ENCODE measurements at regions not wholly inside any gene's neighbourhood (a gene's known extent, or its start where the extent isn't known, plus 50 kb on each side); places are given as distances from the start of the nearest gene placed in this dataset.

DNA sequence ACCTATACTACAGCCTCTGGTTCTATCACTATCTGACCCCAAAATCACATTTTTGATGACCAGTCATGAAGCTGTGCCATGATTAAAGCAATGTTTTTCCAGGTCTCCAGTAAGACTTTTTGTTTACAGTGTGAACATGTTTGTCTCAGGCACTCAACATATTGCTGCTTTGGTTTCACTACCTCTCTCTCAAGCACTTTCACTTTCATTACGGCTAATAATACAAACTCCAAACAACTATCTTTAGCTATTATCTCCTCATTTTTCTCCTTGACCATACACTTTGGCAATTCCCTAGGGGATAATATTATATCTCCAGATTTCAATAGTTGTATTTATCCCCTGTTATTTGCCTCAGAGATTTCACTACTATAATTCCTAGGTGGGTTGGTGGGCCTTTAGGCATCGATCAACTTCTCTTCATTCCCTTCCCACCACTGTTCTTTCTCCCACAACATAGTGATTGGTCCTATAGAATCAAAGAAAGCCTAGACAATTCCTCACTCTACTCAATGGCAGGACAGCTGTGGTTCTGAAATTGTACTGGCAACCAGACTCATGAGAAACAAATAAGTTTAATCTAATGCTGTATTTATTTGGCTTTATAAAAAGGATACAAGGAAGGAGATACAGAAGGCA, 261.4 kb upstream of the ZWINT start:
- Mint-ChIP-seq H3K27ac (peak overlapping the region; percentile 95), H3K27me3 (no peaks in the 10 kb centered on the region), H3K4me3 (peak overlapping the region; percentile 72)

DNA sequence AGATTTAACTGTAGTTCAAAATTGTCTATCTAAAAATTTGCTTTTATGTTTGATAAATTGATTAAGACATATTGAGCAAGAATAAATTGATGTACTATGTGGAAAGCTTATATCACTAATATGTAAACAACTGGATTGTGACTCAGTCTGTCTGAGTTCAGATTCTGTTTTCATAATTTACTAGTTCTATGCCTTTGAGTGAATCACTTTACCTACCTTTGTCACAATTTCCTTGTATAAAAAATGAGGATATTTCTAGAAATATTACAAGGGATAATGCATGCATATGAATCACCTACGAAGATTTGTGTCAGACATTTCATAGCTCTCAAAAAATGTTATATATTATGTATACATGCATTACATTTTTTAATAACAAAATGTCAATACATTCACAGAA, 245.1 kb upstream of the ZWINT start:
- H3K4me1 Mint-ChIP-seq = peaks cover 9% of the 10 kb centered on the region
- H3K36me3 Mint-ChIP-seq = no peaks in the 10 kb centered on the region
- no peak overlapping the region for H3K27ac Mint-ChIP-seq
- no peaks in the 10 kb centered on the region for H3K27me3 Mint-ChIP-seq
- no peaks in the 10 kb centered on the region for H3K9me3 Mint-ChIP-seq
- no peak overlapping the region for H3K4me3 Mint-ChIP-seq
- ATAC-seq = no peak

More for the DNA sequence above, 261.4 kb upstream of the ZWINT start:
- Mint-ChIP-seq H3K9me3 (peaks cover 2% of the 10 kb centered on the region), H3K4me1 (peaks cover 19% of the 10 kb centered on the region), H3K36me3 (no peaks in the 10 kb centered on the region)
- peak; percentile 68 for ATAC-seq

DNA sequence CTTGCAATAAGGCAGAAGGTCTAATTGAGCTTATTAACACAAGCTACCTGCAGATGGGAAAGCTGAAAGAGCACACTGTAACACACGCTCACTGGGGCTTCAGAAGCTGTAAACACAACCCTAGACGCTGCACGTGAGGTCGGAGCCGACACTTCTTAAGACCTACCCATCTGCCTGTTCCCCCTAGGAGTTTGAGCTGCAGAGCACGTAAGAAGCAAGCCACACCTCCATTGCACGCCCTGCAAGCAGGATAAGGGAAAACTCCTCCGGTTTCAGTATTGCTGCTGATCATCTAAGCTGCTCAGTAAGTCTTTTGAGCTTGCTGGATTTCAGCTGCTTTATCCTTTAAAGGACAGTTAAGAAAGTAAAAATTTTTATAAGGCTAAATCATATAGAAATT, 244.0 kb upstream of the ZWINT start:
- Mint-ChIP-seq H3K4me3 (no peak overlapping the region), H3K36me3 (no peaks in the 10 kb centered on the region), H3K9me3 (no peaks in the 10 kb centered on the region), H3K4me1 (peaks cover 9% of the 10 kb centered on the region), H3K27ac (no peak overlapping the region), H3K27me3 (no peaks in the 10 kb centered on the region)
- ATAC-seq = no peak

DNA sequence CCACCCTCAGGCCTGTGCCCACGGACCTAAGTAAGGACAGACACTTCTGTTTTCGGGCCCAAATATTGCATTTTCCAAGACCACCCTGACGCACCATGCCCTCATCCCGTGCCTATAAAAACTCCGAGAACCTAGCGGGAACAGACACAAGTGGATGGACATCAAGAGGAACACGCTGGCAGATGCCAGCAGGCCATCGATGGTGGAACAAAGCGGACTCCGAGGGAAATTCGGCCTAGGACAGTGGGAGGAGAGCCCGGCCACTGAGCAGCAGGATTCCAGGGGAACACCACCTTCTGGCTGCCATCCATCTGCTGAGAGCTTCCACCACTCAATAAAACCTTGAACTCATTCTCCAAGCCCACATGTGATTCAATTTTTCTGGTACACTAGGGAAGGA, 243.6 kb upstream of the ZWINT start:
- no peak overlapping the region for H3K4me3 Mint-ChIP-seq
- peaks cover 9% of the 10 kb centered on the region for H3K4me1 Mint-ChIP-seq
- ATAC-seq = no peak
- H3K36me3 Mint-ChIP-seq = no peaks in the 10 kb centered on the region
- no peaks in the 10 kb centered on the region for H3K27me3 Mint-ChIP-seq
- no peak overlapping the region for H3K27ac Mint-ChIP-seq
- no peaks in the 10 kb centered on the region for H3K9me3 Mint-ChIP-seq

DNA sequence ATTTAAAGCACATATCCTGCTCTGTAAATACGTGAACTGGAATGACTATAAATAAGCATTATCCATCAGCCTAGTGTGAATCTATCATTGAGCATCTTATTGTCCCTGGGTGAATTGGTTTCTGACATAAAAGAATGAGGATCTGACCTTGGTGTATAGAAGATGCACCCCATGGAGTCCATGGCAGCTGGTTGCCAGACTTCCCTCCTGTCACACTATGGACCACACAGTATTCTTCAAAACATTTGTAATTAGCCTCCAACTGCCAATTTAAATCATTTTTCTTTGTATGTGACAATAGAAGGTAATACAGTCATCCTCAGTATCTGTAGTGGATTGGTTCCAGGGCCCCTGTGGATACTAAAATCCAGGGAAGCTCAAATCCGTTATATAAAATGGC, 238.1 kb upstream of the ZWINT start:
- Mint-ChIP-seq H3K9me3 (no peaks in the 10 kb centered on the region), H3K27me3 (no peaks in the 10 kb centered on the region), H3K4me3 (no peak overlapping the region), H3K36me3 (no peaks in the 10 kb centered on the region), H3K27ac (no peak overlapping the region), H3K4me1 (no peaks in the 10 kb centered on the region)
- ATAC-seq = no peak

DNA sequence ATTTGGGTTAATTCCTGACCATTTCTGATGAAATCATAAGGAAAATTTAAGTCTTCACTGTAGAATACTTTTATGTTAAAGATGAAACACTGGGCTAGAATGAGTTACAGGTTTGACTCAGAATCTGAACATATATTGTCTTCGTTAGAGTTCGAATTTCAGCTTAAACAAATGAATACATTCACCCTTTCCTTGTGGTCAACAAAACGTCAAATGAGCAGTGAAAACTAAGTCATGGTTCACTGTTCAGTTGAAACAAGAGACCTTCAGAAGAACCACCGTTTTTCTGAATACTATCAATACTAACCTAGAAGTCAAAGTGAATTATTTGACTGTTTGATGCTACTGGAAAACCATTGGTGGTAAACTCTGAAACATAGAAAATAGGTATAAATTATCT, 235.2 kb upstream of the ZWINT start:
- no peaks in the 10 kb centered on the region for H3K27me3 Mint-ChIP-seq
- H3K36me3 Mint-ChIP-seq = no peaks in the 10 kb centered on the region
- no peak overlapping the region for H3K27ac Mint-ChIP-seq
- H3K9me3 Mint-ChIP-seq = no peaks in the 10 kb centered on the region
- H3K4me1 Mint-ChIP-seq = no peaks in the 10 kb centered on the region
- no peak overlapping the region for H3K4me3 Mint-ChIP-seq
- no peak for ATAC-seq

DNA sequence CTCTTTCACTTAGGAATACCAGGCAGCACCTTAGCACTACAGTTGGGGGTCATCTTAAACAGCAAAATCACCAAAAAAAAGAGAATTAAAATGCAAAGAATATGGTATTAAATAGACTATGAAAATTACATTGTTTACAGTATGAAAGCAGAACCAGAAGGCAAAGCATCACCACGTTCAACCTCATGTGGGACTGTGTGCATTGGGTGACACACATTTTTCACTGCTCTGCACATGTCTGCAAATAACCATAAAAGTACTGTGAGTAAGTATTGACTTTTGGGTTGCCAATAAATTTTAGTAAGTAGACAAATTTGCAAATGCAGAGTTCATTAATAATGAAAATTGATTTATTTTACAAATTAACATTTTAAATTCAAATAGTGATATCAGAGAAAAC, 232.1 kb upstream of the ZWINT start:
- Mint-ChIP-seq H3K27ac (no peak overlapping the region), H3K4me1 (no peaks in the 10 kb centered on the region), H3K36me3 (no peaks in the 10 kb centered on the region), H3K27me3 (no peaks in the 10 kb centered on the region), H3K4me3 (no peak overlapping the region), H3K9me3 (peaks cover 6% of the 10 kb centered on the region)
- ATAC-seq = no peak

DNA sequence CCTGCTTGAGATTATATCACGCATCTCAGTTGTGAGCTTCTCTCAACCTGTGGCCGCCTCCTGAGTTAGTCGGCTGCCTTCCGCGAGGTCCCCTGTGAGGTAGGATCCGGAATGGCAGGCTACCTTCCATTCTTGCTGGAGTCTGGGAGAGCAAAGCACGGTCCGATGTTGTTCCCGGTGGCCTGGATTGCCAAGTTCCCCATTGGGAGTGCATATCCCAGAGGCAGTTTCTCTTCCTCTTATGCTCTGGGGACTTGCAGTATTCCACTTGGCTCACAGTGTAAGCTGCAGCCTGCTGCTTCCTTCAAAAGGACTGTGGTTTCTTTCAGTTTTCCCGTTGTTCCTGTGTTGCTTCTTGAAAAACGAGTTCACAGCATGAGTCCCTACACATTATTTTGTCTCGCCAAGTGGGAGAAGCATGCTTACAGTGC, 225.4 kb upstream of the ZWINT start:
- Mint-ChIP-seq H3K27ac (no peak overlapping the region), H3K4me3 (no peak overlapping the region), H3K27me3 (no peaks in the 10 kb centered on the region), H3K36me3 (no peaks in the 10 kb centered on the region), H3K9me3 (peaks cover 6% of the 10 kb centered on the region), H3K4me1 (no peaks in the 10 kb centered on the region)
- ATAC-seq = no peak

DNA sequence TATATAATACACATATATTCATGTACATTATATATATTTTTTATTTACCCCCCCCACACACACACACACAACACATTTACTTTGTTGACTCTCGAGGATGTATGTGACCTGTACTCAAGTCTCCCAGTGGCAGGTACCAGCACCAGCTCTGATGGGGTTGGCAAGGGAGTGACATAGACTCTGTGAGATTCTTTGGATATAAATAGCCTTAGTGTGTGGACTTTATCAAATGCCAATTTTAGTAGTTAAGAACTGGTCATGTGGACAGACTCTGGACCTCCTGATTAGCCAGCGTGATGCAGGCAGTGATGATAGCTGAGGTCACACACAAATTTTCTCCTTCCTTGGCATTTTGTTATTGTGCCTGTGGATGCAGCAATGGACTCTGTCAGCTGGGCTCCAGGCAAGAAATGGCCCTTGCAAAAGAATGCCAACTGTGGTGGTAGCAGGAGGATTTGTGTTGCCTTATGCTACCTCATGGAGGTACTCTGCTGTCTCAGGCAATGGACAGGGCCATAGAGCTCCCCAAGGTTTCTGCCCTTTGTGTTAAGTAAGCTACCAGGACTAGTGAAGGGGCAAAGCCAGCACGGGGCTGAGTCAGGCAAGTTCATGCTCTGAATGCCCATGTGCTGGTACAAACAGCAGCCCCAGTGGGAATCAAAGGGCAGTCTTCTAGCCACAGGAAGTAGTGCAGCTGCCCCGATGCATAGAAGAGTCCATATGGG, 224.6 kb upstream of the ZWINT start:
- Mint-ChIP-seq H3K4me1 (no peaks in the 10 kb centered on the region), H3K4me3 (no peak overlapping the region), H3K27ac (no peak overlapping the region), H3K36me3 (no peaks in the 10 kb centered on the region), H3K27me3 (no peaks in the 10 kb centered on the region), H3K9me3 (peaks cover 6% of the 10 kb centered on the region)
- peak; percentile 48 for ATAC-seq

DNA sequence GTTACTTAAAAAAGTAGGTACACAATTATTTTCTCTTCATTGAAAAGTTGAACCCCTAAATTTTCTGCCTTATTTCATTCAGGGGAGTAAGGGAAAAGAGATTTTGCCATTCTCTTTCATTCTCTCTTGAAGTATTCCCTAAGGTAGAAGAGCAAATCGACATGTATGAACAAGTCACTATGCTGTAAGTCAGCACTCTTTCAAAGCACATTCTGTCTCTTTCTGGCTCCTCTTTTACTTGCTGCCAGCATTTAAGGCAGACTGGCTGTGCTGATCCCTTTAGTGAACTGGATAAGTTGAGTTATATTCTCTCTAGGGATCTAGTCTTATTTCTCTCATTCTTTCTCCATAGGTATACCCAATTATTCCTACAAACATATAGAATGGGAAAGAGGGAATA, 222.3 kb upstream of the ZWINT start:
- H3K4me1 Mint-ChIP-seq = no peaks in the 10 kb centered on the region
- no peak overlapping the region for H3K4me3 Mint-ChIP-seq
- no peaks in the 10 kb centered on the region for H3K9me3 Mint-ChIP-seq
- no peak for ATAC-seq
- no peaks in the 10 kb centered on the region for H3K27me3 Mint-ChIP-seq
- no peak overlapping the region for H3K27ac Mint-ChIP-seq
- H3K36me3 Mint-ChIP-seq = no peaks in the 10 kb centered on the region

DNA sequence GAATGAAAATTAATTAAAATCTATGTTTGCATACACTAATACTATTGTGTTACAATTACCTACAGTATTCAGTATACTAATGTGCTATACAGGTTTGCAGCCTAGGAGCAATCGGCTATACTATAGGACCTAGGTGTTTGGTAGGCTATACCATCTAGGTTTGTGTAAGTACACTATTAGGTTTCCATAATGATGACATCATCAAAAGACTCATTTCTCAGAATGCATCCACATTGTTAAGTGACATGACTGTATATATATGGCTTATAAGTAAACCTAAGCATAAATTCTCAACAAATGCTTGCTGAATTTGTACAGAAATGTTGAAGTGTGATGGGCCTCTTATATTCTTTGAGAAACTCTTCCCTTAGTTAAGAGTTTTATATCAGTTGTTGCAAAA, 206.5 kb upstream of the ZWINT start:
- Mint-ChIP-seq H3K4me1 (no peaks in the 10 kb centered on the region), H3K27me3 (no peaks in the 10 kb centered on the region), H3K27ac (no peak overlapping the region), H3K9me3 (peaks cover 24% of the 10 kb centered on the region), H3K4me3 (no peak overlapping the region), H3K36me3 (no peaks in the 10 kb centered on the region)
- no peak for ATAC-seq

DNA sequence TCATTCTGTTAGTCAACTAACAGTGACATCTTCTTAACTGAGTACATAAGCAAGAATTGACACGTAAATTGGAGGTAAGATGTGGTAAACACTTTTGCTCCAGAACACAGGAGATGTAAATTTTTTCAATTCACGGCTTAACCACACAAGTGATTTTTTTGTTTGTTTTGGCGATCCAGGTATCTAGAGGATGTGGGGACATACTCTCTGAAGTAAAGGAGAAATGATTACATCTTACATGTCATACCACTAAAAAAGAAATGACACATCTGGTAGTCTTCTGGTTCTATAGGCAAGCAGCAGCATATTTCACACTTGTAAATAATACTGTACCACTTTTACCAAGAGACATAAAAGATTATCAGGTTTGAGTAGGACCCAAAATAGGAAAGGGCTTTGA, 200.3 kb upstream of the ZWINT start:
- no peaks in the 10 kb centered on the region for H3K9me3 Mint-ChIP-seq
- no peak overlapping the region for H3K27ac Mint-ChIP-seq
- no peaks in the 10 kb centered on the region for H3K36me3 Mint-ChIP-seq
- no peaks in the 10 kb centered on the region for H3K27me3 Mint-ChIP-seq
- ATAC-seq = no peak
- H3K4me3 Mint-ChIP-seq = no peak overlapping the region
- H3K4me1 Mint-ChIP-seq = no peaks in the 10 kb centered on the region

DNA sequence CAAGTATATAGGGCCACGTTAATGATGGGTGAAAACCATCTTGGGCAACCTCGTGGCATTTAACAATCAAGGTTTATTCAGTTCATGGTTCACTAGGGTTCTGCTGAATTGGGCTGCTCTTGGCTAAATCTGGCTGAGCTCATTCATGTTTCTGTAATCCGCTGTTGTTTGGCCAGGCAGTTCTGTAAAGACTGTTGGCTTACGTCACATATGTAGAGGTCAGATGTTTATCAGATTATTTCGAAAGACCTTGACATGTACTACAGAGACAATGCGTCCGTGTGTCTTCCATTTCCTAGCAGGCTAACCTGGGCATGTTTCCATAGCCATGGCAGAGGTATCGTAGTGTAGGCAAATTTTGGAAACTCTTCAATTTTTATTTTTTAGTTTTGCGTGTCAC, 190.0 kb upstream of the ZWINT start:
- no peak for ATAC-seq
- Mint-ChIP-seq H3K4me1 (no peaks in the 10 kb centered on the region), H3K4me3 (no peak overlapping the region), H3K9me3 (no peaks in the 10 kb centered on the region), H3K36me3 (no peaks in the 10 kb centered on the region), H3K27me3 (no peaks in the 10 kb centered on the region), H3K27ac (no peak overlapping the region)

DNA sequence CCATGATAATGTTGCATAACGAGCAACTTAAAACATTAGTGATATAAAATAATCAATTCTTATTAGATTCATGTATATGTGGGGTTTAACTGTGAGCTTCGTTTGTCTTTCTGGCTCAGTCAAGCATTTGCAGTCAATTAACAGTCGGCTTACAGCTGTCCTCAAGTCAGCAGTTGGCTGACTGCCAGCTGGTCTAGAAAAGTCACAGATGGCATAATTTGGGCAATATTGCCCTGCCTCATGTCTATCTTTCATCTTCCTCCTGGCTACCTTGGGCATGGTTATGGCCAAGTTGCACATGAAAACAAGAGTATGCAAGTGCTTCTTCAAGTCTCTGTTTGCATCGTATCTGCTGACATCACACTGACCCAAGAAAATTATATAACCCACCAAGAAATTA, 186.1 kb upstream of the ZWINT start:
- no peaks in the 10 kb centered on the region for H3K27me3 Mint-ChIP-seq
- H3K36me3 Mint-ChIP-seq = no peaks in the 10 kb centered on the region
- no peaks in the 10 kb centered on the region for H3K9me3 Mint-ChIP-seq
- no peak overlapping the region for H3K27ac Mint-ChIP-seq
- no peaks in the 10 kb centered on the region for H3K4me1 Mint-ChIP-seq
- H3K4me3 Mint-ChIP-seq = no peak overlapping the region
- ATAC-seq = no peak

DNA sequence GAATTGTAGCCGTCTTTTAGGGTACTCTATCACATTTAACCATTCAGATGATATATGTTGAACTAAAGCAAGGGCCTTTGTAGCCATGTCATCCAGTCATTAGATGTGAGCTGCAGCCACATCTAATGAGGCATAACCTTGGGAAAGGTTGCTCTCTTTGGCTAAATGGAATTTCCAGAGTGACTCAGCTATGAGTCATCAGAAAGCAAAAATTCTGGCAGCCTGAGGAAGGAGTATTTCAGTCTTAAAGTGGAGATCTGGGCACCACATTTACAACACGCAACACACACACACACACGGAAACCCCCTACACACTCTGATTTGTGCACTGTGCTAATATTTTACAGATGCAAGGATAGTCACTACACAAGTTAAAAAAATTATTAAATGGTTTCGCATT, 176.9 kb upstream of the ZWINT start:
- H3K27me3 Mint-ChIP-seq = no peaks in the 10 kb centered on the region
- no peaks in the 10 kb centered on the region for H3K9me3 Mint-ChIP-seq
- H3K4me1 Mint-ChIP-seq = peaks cover 13% of the 10 kb centered on the region
- H3K36me3 Mint-ChIP-seq = no peaks in the 10 kb centered on the region
- no peak for ATAC-seq
- H3K4me3 Mint-ChIP-seq = no peak overlapping the region
- H3K27ac Mint-ChIP-seq = no peak overlapping the region

DNA sequence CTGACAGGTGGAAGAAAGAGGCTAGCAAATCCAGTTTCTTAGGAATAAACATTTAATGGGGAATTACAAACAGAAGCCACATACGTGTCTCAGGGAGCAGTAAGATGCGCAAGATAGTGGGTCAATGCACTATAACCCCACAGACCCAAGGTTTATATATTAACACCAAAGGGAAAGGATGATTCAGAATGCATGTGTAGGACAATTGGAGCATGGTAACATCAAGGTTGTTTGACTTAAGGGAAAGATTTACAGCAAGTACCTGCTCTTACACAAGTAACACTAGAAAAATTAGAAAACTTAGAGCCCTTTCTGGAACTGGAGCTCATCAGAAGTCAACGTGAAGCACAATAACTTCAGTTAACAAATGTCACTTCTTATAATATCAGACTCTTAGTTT, 161.1 kb upstream of the ZWINT start:
- no peaks in the 10 kb centered on the region for H3K36me3 Mint-ChIP-seq
- no peaks in the 10 kb centered on the region for H3K4me1 Mint-ChIP-seq
- H3K4me3 Mint-ChIP-seq = no peak overlapping the region
- H3K27me3 Mint-ChIP-seq = no peaks in the 10 kb centered on the region
- ATAC-seq = no peak
- H3K9me3 Mint-ChIP-seq = peaks cover 3% of the 10 kb centered on the region
- H3K27ac Mint-ChIP-seq = no peak overlapping the region

Measured in stimulated activated memory B cell treated with anti-CD40 and anti-IgM and Interleukin-4, amounts not matched to agents 10 μg/mL and 1 μg/mL and 100 μg/mL, for 72 hours (primary cell).